Tibial artery (tissue), 4 donors: ENCODE measurements at regions not wholly inside any gene's neighbourhood (a gene's known extent, or its start where the extent isn't known, plus 50 kb on each side); places are given as distances from the start of the nearest gene placed in this dataset.

Source experiments
- DNase-seq, 2 donors: peaks; one replicate each; pipeline ENCODE4 v3.0.0-alpha.2; 2019
- H3K27ac ChIP-seq, 2 donors: fragments of 200-600 bp; sonication (generic) in 1 of 2; 1 replicate in 1 of 2; 2 replicates in 1 of 2; pipeline ENCODE4 v1.5.1; 2018 to 2019; ENCODE audit warnings: mild to moderate bottlenecking in 1 of 2
- H3K27me3 ChIP-seq, 2 donors: fragments of 200-600 bp; sonication (generic) in 1 of 2; one replicate each; pipeline versions ENCODE4 v1.5.1 to v1.6.0; 2016 to 2019
- H3K36me3 ChIP-seq, 3 donors: fragments of 200-600 bp; sonication (generic) in 2 of 3; one replicate each; pipeline ENCODE4 v1.5.1; 2016 to 2019; ENCODE audit warnings: mild to moderate bottlenecking in 2 of 3
- H3K4me1 ChIP-seq, 4 donors: fragments of 200-600 bp; sonication (generic) in 2 of 4; 1 replicate in 3 of 4; 2 replicates in 1 of 4; pipeline ENCODE4 v1.5.1; 2016 to 2019
- H3K4me3 ChIP-seq, 2 donors: fragments of 200-600 bp; sonication (generic) in 1 of 2; 1 replicate in 1 of 2; 2 replicates in 1 of 2; pipeline ENCODE4 v1.5.1; 2018 to 2019; ENCODE audit warnings: mild to moderate bottlenecking in 2 of 2
- H3K9me3 ChIP-seq, 3 donors: fragments of 200-600 bp; sonication (generic) in 1 of 3; one replicate each; pipeline ENCODE4 v1.5.1; 2016 to 2019
- intact Hi-C: fragments of 100-400 bp; cut with DNase I; formaldehyde crosslinking; loops from one replicate; pipeline ENCODE4 v1.15.0; 2023; ENCODE audit warnings: low total_unique reads
- TF ChIP-seq, protein P1 (sequence below), 2 experiments: fragments of 200-600 bp in 1 of 2; fragments of 450-650 bp in 1 of 2; IDR thresholded peaks; one replicate each; pipeline ENCODE4 v1.5.1; 2017 to 2019; ENCODE audit warnings: antibody characterized with exemption in 2 of 2, mild to moderate bottlenecking in 1 of 2, moderate library complexity in 1 of 2

DNA sequence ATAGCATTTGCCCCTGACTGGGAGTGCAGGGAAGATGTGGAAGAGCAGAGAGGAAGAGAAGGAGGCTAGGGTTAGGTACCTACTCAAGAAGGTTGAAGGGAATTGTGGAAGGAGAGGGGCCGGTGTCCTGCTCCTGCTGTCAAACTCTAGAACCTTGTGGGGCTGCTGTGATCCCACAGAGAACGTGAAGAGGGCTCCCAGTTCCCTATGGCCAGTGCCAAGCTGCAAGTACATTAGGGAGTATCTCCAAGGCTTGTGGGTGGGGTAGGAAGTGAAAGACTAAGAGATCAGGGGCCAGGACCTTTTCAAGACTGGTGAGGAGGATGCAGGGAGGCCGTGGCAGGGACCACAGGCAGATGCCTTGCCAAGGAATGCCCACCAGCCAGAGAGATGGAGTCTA lies 263.4 kb downstream of the CDH26 start:
- Histone ChIP-seq H3K27ac (no peak overlapping the region), H3K27me3 (peaks cover 0 to 4% of the 10 kb centered on the region in 2 donors), H3K9me3 (no peaks in the 10 kb centered on the region), H3K36me3 (no peaks in the 10 kb centered on the region), H3K4me1 (no peaks in the 10 kb centered on the region), H3K4me3 (no peak overlapping the region)
- TF ChIP-seq, protein P1, sequence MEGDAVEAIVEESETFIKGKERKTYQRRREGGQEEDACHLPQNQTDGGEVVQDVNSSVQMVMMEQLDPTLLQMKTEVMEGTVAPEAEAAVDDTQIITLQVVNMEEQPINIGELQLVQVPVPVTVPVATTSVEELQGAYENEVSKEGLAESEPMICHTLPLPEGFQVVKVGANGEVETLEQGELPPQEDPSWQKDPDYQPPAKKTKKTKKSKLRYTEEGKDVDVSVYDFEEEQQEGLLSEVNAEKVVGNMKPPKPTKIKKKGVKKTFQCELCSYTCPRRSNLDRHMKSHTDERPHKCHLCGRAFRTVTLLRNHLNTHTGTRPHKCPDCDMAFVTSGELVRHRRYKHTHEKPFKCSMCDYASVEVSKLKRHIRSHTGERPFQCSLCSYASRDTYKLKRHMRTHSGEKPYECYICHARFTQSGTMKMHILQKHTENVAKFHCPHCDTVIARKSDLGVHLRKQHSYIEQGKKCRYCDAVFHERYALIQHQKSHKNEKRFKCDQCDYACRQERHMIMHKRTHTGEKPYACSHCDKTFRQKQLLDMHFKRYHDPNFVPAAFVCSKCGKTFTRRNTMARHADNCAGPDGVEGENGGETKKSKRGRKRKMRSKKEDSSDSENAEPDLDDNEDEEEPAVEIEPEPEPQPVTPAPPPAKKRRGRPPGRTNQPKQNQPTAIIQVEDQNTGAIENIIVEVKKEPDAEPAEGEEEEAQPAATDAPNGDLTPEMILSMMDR (IDR thresholded peaks at IDR 0.05): no peak
- intact Hi-C loops: no loop called here
- no peak for DNase-seq

DNA sequence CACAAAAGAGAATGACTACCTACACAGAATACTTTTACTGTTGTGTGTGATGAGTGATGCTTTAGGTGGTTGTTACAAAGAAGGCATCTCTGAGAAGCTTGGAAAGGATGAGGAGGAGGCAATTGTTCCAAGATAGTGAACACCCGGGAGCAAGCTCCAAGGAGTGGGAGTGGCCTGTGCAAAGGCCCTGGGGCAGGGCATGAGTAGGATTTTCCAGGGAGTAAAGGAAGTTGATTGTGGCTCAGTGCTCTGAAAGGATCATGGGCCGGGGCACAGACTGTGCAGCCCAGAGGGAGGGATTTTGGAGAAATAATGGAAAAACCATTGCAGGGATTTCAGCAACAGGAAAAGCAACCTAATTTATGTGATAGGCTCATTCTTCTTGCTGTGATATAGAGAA lies 264.3 kb downstream of the CDH26 start:
- H3K9me3 ChIP-seq: no peaks in the 10 kb centered on the region
- H3K4me1 ChIP-seq: no peaks in the 10 kb centered on the region
- intact Hi-C loops: no loop called here
- TF ChIP-seq, protein P1 (IDR thresholded peaks at IDR 0.05): no peak
- no peak for DNase-seq
- H3K4me3 ChIP-seq: no peak overlapping the region
- H3K27me3 ChIP-seq: peaks cover 0 to 4% of the 10 kb centered on the region in 2 donors
- no peak overlapping the region for H3K27ac ChIP-seq
- no peaks in the 10 kb centered on the region for H3K36me3 ChIP-seq

DNA sequence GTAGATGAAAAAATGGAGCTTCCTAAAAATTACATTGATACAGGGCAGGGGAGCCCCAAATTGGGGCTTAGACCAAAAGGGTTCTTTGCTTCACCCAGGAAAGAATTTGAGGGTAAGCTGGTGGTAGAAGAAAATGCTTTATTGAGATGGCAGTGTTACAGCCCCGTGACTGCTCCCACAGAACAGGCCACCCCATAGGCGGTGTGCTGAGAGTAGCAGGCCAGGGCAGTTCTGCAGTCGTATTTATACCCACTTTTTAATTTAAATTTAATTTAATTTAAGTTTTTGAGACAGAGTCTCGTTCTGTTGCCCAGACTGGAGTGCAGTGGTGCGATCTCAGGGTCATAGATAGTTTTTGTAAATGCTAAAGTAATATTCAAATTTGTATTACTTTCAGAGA lies 265.0 kb downstream of the CDH26 start:
- TF ChIP-seq, protein P1 (IDR thresholded peaks at IDR 0.05): no peak
- no peak for DNase-seq
- H3K9me3 ChIP-seq: no peaks in the 10 kb centered on the region
- H3K4me3 ChIP-seq: no peak overlapping the region
- H3K4me1 ChIP-seq: no peaks in the 10 kb centered on the region
- H3K27me3 ChIP-seq: peaks cover 0 to 4% of the 10 kb centered on the region in 2 donors
- no peaks in the 10 kb centered on the region for H3K36me3 ChIP-seq
- no peak overlapping the region for H3K27ac ChIP-seq
- intact Hi-C loops: no loop called here

DNA sequence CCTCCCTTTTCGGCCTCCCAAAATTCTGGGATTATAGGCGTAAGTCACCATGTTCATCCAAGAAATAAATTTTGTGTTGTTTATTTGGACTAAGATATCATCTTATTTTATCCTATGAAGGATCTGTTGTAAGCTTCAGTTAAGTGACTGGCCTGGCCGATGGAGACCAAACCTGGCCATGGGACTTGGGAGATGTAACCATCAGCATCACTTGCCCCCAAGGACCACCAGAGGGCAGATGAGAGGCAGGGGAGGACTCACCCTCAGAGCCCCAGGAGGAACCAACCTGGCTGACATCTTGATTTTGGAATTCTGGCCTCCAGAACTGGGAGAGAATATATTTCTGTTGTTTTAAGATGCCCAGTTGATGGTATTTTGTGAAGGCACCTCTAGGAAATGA lies 266.7 kb downstream of the CDH26 start:
- no peaks in the 10 kb centered on the region for H3K36me3 ChIP-seq
- no peak for DNase-seq
- no peaks in the 10 kb centered on the region for H3K4me1 ChIP-seq
- no peaks in the 10 kb centered on the region for H3K9me3 ChIP-seq
- H3K27me3 ChIP-seq: peaks cover 0 to under 1% of the 10 kb centered on the region in 2 donors
- H3K4me3 ChIP-seq: no peak overlapping the region
- intact Hi-C loops: no loop called here
- TF ChIP-seq, protein P1 (IDR thresholded peaks at IDR 0.05): no peak
- no peak overlapping the region for H3K27ac ChIP-seq

DNA sequence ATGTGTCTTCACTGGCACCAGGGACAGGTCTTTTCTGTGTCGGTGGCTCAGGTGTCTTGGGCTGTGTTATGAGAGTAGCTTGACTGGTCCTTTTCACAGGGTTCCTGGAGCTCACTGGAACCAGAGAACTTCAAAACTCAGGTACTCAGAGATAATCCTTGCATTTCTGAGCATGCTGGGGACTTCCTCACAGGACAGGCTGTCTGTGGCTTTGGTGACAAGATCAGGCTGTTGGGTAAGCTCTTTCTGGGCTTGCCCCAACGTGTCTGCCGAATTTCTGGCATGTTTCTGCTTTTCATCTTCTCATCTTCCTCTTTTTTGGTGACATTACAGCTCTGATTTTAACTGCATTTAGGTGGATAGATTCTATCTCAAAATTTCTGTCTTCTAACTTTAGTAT lies 270.0 kb downstream of the CDH26 start:
- Histone ChIP-seq H3K36me3 (no peaks in the 10 kb centered on the region), H3K4me3 (no peak overlapping the region), H3K27ac (no peak overlapping the region), H3K27me3 (no peaks in the 10 kb centered on the region), H3K4me1 (no peaks in the 10 kb centered on the region), H3K9me3 (no peaks in the 10 kb centered on the region)
- intact Hi-C loops: no loop called here
- TF ChIP-seq, protein P1 (IDR thresholded peaks at IDR 0.05): no peak
- DNase-seq: no peak

DNA sequence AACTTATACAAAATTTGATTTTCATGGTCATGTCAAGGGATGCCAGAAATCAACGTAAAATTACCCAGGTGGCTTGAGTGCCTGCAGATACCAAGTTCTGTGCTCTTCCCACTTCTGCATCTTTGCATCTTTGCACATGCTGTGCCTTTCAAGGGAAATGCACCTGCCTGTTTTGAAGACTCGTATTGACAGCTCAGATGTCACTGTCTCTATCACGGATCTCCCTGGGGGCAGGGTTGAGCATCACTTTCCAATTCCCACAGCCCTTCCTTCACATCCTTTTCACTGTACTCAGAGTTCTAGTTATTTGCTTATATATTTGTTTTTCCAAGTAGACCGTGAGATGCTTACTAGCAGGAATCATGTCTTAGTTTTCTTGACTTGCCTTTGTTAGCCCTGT lies 274.2 kb downstream of the CDH26 start:
- TF ChIP-seq, protein P1 (IDR thresholded peaks at IDR 0.05): no peak
- Histone ChIP-seq H3K27ac (no peak overlapping the region), H3K36me3 (no peaks in the 10 kb centered on the region), H3K9me3 (no peaks in the 10 kb centered on the region), H3K4me3 (no peak overlapping the region), H3K27me3 (no peaks in the 10 kb centered on the region), H3K4me1 (no peaks in the 10 kb centered on the region)
- no peak for DNase-seq
- intact Hi-C loops: no loop called here
